Liver (tissue), 8 donors: ENCODE measurements at regions not wholly inside any gene's neighbourhood (a gene's known extent, or its start where the extent isn't known, plus 50 kb on each side); places are given as distances from the start of the nearest gene placed in this dataset.

Experiments used
- DNase-seq: peaks from one replicate; pipeline ENCODE4 v3.0.0-alpha.2; 2017; ENCODE audit warnings: low spot score
- H3K27ac ChIP-seq, 2 donors: one replicate each; pipeline ENCODE4 v1.7.0; 2013; ENCODE audit warnings: inconsistent platforms in 2 of 2, low read length in 2 of 2, control low read depth in 1 of 2, low read depth in 1 of 2, mild to moderate bottlenecking in 1 of 2
- H3K27me3 ChIP-seq, 4 donors: one replicate each; pipeline versions ENCODE4 v1.6.1 to v1.7.0; 2013; ENCODE audit warnings: low read length in 3 of 4, inconsistent platforms in 1 of 4, mild to moderate bottlenecking in 1 of 4, moderate library complexity in 1 of 4; ENCODE audit not compliant: control insufficient read depth in 4 of 4, insufficient read depth in 4 of 4
- H3K36me3 ChIP-seq, 4 donors: one replicate each; pipeline versions ENCODE4 v1.6.1 to v1.7.0; 2013; ENCODE audit warnings: low read length in 3 of 4, mild to moderate bottlenecking in 3 of 4, low read depth in 1 of 4, moderate library complexity in 1 of 4; ENCODE audit not compliant: control insufficient read depth in 4 of 4, insufficient read depth in 3 of 4
- H3K4me1 ChIP-seq, 4 donors: one replicate each; pipeline versions ENCODE4 v1.6.1 to v1.7.0; 2013; ENCODE audit warnings: low read length in 3 of 4, mild to moderate bottlenecking in 3 of 4, moderate library complexity in 1 of 4; ENCODE audit not compliant: control insufficient read depth in 4 of 4, insufficient read depth in 4 of 4
- H3K4me3 ChIP-seq, 3 donors: one replicate each; pipeline versions ENCODE4 v1.6.1 to v1.7.0; 2013; ENCODE audit warnings: low read length in 3 of 3, control low read depth in 1 of 3, low read depth in 1 of 3, mild to moderate bottlenecking in 1 of 3
- H3K9ac ChIP-seq, 2 donors: one replicate each; pipeline ENCODE4 v1.7.0; 2013; ENCODE audit warnings: low read length in 2 of 2, mild to moderate bottlenecking in 2 of 2, moderate library complexity in 2 of 2, control low read depth in 1 of 2, low read depth in 1 of 2
- H3K9me3 ChIP-seq, 4 donors: one replicate each; pipeline versions ENCODE4 v1.6.1 to v1.7.0; 2013; ENCODE audit warnings: low read length in 3 of 4; ENCODE audit not compliant: control insufficient read depth in 4 of 4
- ATF3 ChIP-seq: IDR thresholded peaks from 2 replicates; pipeline ENCODE4 v1.6.1; 2016; ENCODE audit warnings: antibody characterized with exemption
- CTCF ChIP-seq: fragments of 150-350 bp; IDR thresholded peaks from 2 replicates; pipeline ENCODE4 v1.5.1; 2017; ENCODE audit warnings: improper control_type of control experiment, low read depth, low read length; ENCODE audit not compliant: missing input control
- EGR1 ChIP-seq, 2 donors: IDR thresholded peaks; 2 replicates each; pipeline ENCODE4 v1.6.1; 2016 to 2018; ENCODE audit warnings: antibody characterized with exemption in 2 of 2, low read depth in 2 of 2
- FOXA1 ChIP-seq: IDR thresholded peaks from 2 replicates; pipeline ENCODE4 v1.6.1; 2016; ENCODE audit warnings: antibody characterized with exemption
- FOXA2 ChIP-seq: IDR thresholded peaks from 2 replicates; pipeline ENCODE4 v1.6.1; 2016; ENCODE audit warnings: antibody characterized with exemption
- HNF4A ChIP-seq, 2 donors: conservative IDR thresholded peaks; 2 replicates each; pipeline ENCODE4 v1.6.1; 2016; ENCODE audit warnings: antibody characterized with exemption in 2 of 2, mild to moderate bottlenecking in 2 of 2
- HNF4G ChIP-seq: IDR thresholded peaks from 2 replicates; pipeline ENCODE4 v1.6.1; 2016; ENCODE audit warnings: antibody characterized with exemption
- JUND ChIP-seq, 2 donors: IDR thresholded peaks; 2 replicates each; pipeline ENCODE4 v1.6.1; 2016; ENCODE audit warnings: antibody characterized with exemption in 2 of 2
- MAX ChIP-seq: IDR thresholded peaks from 2 replicates; pipeline ENCODE4 v1.6.1; 2016; ENCODE audit warnings: antibody characterized with exemption
- NR2F2 ChIP-seq: IDR thresholded peaks from 2 replicates; pipeline ENCODE4 v1.6.1; 2016; ENCODE audit warnings: antibody characterized with exemption
- RAD21 ChIP-seq, 2 donors: IDR thresholded peaks; 2 replicates each; pipeline ENCODE4 v1.6.1; 2016; ENCODE audit warnings: antibody characterized with exemption in 2 of 2, mild to moderate bottlenecking in 2 of 2
- REST ChIP-seq: IDR thresholded peaks from 2 replicates; pipeline ENCODE4 v1.6.1; 2016; ENCODE audit warnings: antibody characterized with exemption, mild to moderate bottlenecking
- RXRA ChIP-seq, 2 donors: IDR thresholded peaks; 2 replicates each; pipeline ENCODE4 v1.6.1; 2017 to 2018; ENCODE audit warnings: antibody characterized with exemption in 2 of 2, mild to moderate bottlenecking in 1 of 2
- TAF1 ChIP-seq: conservative IDR thresholded peaks from 2 replicates; pipeline ENCODE4 v1.6.1; 2016; ENCODE audit warnings: antibody characterized with exemption, mild to moderate bottlenecking
- YY1 ChIP-seq: IDR thresholded peaks from 2 replicates; pipeline ENCODE4 v1.6.1; 2016; ENCODE audit warnings: antibody characterized with exemption, mild to moderate bottlenecking
- ZBTB33 ChIP-seq: IDR thresholded peaks from 2 replicates; pipeline ENCODE4 v1.6.1; 2016; ENCODE audit warnings: antibody characterized with exemption
- WGBS: extraction: QIAGEN DNeasy Blood & Tissue Kit; methylation state at CpG from one replicate; pipeline ENCODE4 v1.1.7; 2013; 5-methylcytosine and 5-hydroxymethylcytosine counted together
- donor health status: healthy.
- donor health status: healthy.
- donor health status: healthy.
- donor health status: healthy.
- donor health status: healthy.

GRCh38 chr6:3663081-3663480 lies 88.4 kb downstream of the PXDC1 start:
- Histone ChIP-seq H3K4me3 (no peak overlapping the region), H3K9ac (no peak overlapping the region), H3K27ac (no peak overlapping the region), H3K27me3 (no peaks in the 10 kb centered on the region), H3K9me3 (no peaks in the 10 kb centered on the region), H3K36me3 (no peaks in the 10 kb centered on the region), H3K4me1 (no peaks in the 10 kb centered on the region)
- TF ChIP-seq YY1, result no peak
- TF ChIP-seq HNF4A (conservative IDR thresholded peaks at IDR 0.05), result no peak
- no peak for TF ChIP-seq REST
- TF ChIP-seq ATF3, result no peak
- no peak for TF ChIP-seq FOXA1
- TF ChIP-seq JUND (IDR thresholded peaks at IDR 0.05), result no peak
- no peak for TF ChIP-seq MAX
- no peak for TF ChIP-seq FOXA2
- no peak for TF ChIP-seq RAD21 (IDR thresholded peaks at IDR 0.05)
- no peak for TF ChIP-seq HNF4G
- no peak for TF ChIP-seq NR2F2
- TF ChIP-seq CTCF, result no peak
- TF ChIP-seq TAF1, result no peak
- WGBS, result 91% methylated on average over 8 of the region's 8 CpGs
- DNase-seq, result no peak

- Histone ChIP-seq H3K27me3 (no peaks in the 10 kb centered on the region), H3K4me3 (no peak overlapping the region), H3K4me1 (no peaks in the 10 kb centered on the region), H3K36me3 (no peaks in the 10 kb centered on the region), H3K27ac (no peak overlapping the region), H3K9ac (no peak overlapping the region), H3K9me3 (no peaks in the 10 kb centered on the region)
- TF ChIP-seq EGR1 (IDR thresholded peaks at IDR 0.05; ENCODE audit: low read depth in 2 of 2), result no peak
- TF ChIP-seq FOXA2, result no peak
- no peak for TF ChIP-seq MAX
- TF ChIP-seq YY1, result no peak
- TF ChIP-seq ZBTB33, result no peak
- no peak for TF ChIP-seq JUND (IDR thresholded peaks at IDR 0.05)
- no peak for TF ChIP-seq RXRA (IDR thresholded peaks at IDR 0.05)
- WGBS, result 94% methylated on average over 12 of the region's 12 CpGs
- no peak for DNase-seq
Observed at GRCh38 chr6:3661390-3661789, 90.1 kb downstream of the PXDC1 start.
